B cell (primary cell): ENCODE measurements at regions not wholly inside any gene's neighbourhood (a gene's known extent, or its start where the extent isn't known, plus 50 kb on each side); places are given as distances from the start of the nearest gene placed in this dataset.

Experiments
- ATAC-seq: fragments of 200-7000 bp; cut with Tn5 transposase; one replicate; pipeline ENCODE4 v1.10.0; 2021; ENCODE audit warnings: low read depth, mild to moderate bottlenecking, moderate number of reproducible peaks, moderate library complexity
- CTCF ChIA-PET: fragments of 350-600 bp; sonication (Branson Sonifier 250); formaldehyde crosslinking; loops from one replicate; lab custom pipeline; 2021; ENCODE audit warnings: antibody characterized with exemption, inconsistent platforms; lab: Charles Lee
- POLR2A ChIA-PET: fragments of 350-600 bp; sonication (Branson Sonifier 250); formaldehyde crosslinking; loops from one replicate; lab custom pipeline; 2021; ENCODE audit warnings: antibody characterized with exemption; lab: Charles Lee
- DNase-seq: peaks from one replicate; pipeline ENCODE4 v3.0.0; 2013
- H2AFZ ChIP-seq: 2 replicates; pipeline ENCODE4 v1.6.1; 2012; ENCODE audit warnings: mild to moderate bottlenecking, low read depth, low read length; ENCODE audit not compliant: insufficient read depth, poor library complexity, severe bottlenecking
- H3K27ac ChIP-seq, 2 donors: 1 replicate in 1 of 2; 2 replicates in 1 of 2; pipeline ENCODE4 v1.5.1; 2012 to 2013; ENCODE audit warnings: low read length in 2 of 2, mild to moderate bottlenecking in 2 of 2, moderate library complexity in 1 of 2
- H3K27me3 ChIP-seq, 4 experiments: fragments of 200-600 bp in 1 of 4; sonication (generic) in 1 of 4; replicated peaks in 1 of 4; 1 replicate in 2 of 4; 2 replicates in 2 of 4; pipeline versions ENCODE4 v1.6.1 to v1.7.0; 2013 to 2016; ENCODE audit warnings: low read length in 3 of 4, mild to moderate bottlenecking in 2 of 4, mixed read lengths in 1 of 4, moderate library complexity in 1 of 4; ENCODE audit not compliant: insufficient read depth in 4 of 4, control insufficient read depth in 3 of 4; ENCODE audit errors: control extremely low read depth in 1 of 4
- H3K36me3 ChIP-seq, 2 experiments: replicated peaks in 1 of 2; 1 replicate in 1 of 2; 2 replicates in 1 of 2; pipeline versions ENCODE4 v1.6.1 to v1.7.1; 2013; ENCODE audit warnings: low read length in 1 of 2; ENCODE audit not compliant: insufficient read depth in 2 of 2, control insufficient read depth in 1 of 2; ENCODE audit errors: control extremely low read depth in 1 of 2, extremely low read depth in 1 of 2
- H3K4me1 ChIP-seq, 2 donors: fragments of 200-600 bp in 1 of 2; sonication (generic) in 1 of 2; 1 replicate in 1 of 2; 2 replicates in 1 of 2; pipeline versions ENCODE4 v1.5.1 to v1.6.1; 2013 to 2017; ENCODE audit warnings: low read length in 2 of 2; ENCODE audit not compliant: control insufficient read depth in 2 of 2, insufficient read depth in 2 of 2
- H3K4me2 ChIP-seq: replicated peaks from 2 replicates; pipeline ENCODE3; 2012; ENCODE audit warnings: mild to moderate bottlenecking, low read depth, low read length; ENCODE audit not compliant: poor library complexity, severe bottlenecking
- H3K4me3 ChIP-seq, 5 experiments: fragments of 200-600 bp in 1 of 5; sonication (generic) in 1 of 5; 1 replicate in 3 of 5; 2 replicates in 2 of 5; pipeline versions ENCODE4 v1.5.1 to v1.7.0; 2011 to 2016; ENCODE audit warnings: low read length in 4 of 5, mild to moderate bottlenecking in 4 of 5, low read depth in 2 of 5, control low read depth in 1 of 5, moderate library complexity in 1 of 5; ENCODE audit not compliant: insufficient read depth in 1 of 5; ENCODE audit errors: control extremely low read depth in 1 of 5, extremely low read depth in 1 of 5
- H3K79me2 ChIP-seq: fragments of 200-600 bp; sonication (generic); one replicate; pipeline ENCODE4 v1.6.0; 2016; ENCODE audit warnings: low read length; ENCODE audit not compliant: control insufficient read depth, insufficient read depth
- H3K9ac ChIP-seq: fragments of 200-600 bp; sonication (generic); 2 replicates; pipeline ENCODE4 v1.6.1; 2017; ENCODE audit warnings: mild to moderate bottlenecking, low read length, moderate library complexity
- H3K9me3 ChIP-seq, 3 donors: one replicate each; pipeline versions ENCODE4 v1.6.1 to v1.7.1; 2013; ENCODE audit warnings: low read length in 2 of 3; ENCODE audit not compliant: control insufficient read depth in 2 of 3, insufficient read depth in 1 of 3; ENCODE audit errors: control extremely low read depth in 1 of 3
- H4K20me1 ChIP-seq: 2 replicates; pipeline ENCODE4 v1.6.0; 2012; ENCODE audit warnings: mild to moderate bottlenecking, low read length; ENCODE audit not compliant: insufficient read depth, control insufficient read depth, poor library complexity, severe bottlenecking
- H3K27ac Mint-ChIP-seq: one replicate; pipeline ENCODE4 v1.8.0; 2021; ENCODE audit warnings: mixed read lengths
- H3K27me3 Mint-ChIP-seq: one replicate; pipeline ENCODE4 v1.8.0; 2021; ENCODE audit warnings: mixed read lengths
- H3K4me1 Mint-ChIP-seq: one replicate; pipeline ENCODE4 v1.8.0; 2021; ENCODE audit warnings: mixed read lengths
- H3K4me3 Mint-ChIP-seq: one replicate; pipeline ENCODE4 v1.8.0; 2021; ENCODE audit warnings: mixed read lengths
- H3K9me3 Mint-ChIP-seq: one replicate; pipeline ENCODE4 v1.8.0; 2022; ENCODE audit warnings: mixed read lengths; ENCODE audit not compliant: insufficient read depth
- EZH2 ChIP-seq: IDR thresholded peaks from 2 replicates; pipeline ENCODE4 v1.6.1; 2012; ENCODE audit warnings: borderline replicate concordance, low read depth, mild to moderate bottlenecking, moderate library complexity, low read length; ENCODE audit not compliant: insufficient read depth, poor library complexity, severe bottlenecking
- WGBS: methylation state at CpG from one replicate; pipeline ENCODE4 v1.1.5; 2013; ENCODE audit warnings: missing lambda C conversion rate; ENCODE audit not compliant: insufficient coverage; 5-methylcytosine and 5-hydroxymethylcytosine counted together
- intact Hi-C: fragments of 100-400 bp; cut with micrococcal nuclease; formaldehyde crosslinking; loops from one replicate; pipeline ENCODE4 v1.10.0; 2022
- TF ChIP-seq, protein P1 (sequence below): fragments of 200-600 bp; IDR thresholded peaks from one replicate; pipeline ENCODE4 v1.8.0; 2022; ENCODE audit warnings: antibody characterized with exemption, mild to moderate bottlenecking

DNA sequence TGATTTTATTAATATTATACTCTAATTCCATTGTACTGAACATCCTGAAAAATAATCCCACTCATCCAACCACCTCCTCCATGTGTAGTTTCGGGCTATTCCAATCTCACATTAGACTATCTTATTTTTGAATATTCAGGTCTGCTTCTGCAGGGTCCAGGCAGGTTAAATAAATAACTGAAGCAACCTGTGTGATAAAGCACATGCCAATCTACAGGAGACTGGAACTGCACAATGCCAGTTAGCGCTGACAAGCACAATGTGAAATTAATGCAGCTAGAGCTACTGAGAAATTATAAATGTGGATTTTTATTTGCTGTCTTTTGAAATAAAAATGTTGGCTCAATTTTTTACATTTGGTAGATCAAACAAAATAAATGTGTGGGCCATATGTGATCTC, 540.1 kb upstream of the ATXN8OS start:
- Histone ChIP-seq H4K20me1 (no peaks in the 10 kb centered on the region), H3K4me3 (no peak overlapping the region), H2AFZ (no peak overlapping the region), H3K4me2 (no peak overlapping the region), H3K4me1 (no peaks in the 10 kb centered on the region), H3K9ac (no peak overlapping the region), H3K36me3 (no peaks in the 10 kb centered on the region), H3K27ac (no peak overlapping the region), H3K9me3 (peaks cover 0 to under 1% (median 0%) of the 10 kb centered on the region in 3 donors), H3K79me2 (no peaks in the 10 kb centered on the region), H3K27me3 (no peaks in the 10 kb centered on the region)
- no peak for DNase-seq
- H3K9me3 Mint-ChIP-seq, result peaks cover 2% of the 10 kb centered on the region
- H3K4me3 Mint-ChIP-seq, result no peak overlapping the region
- ChIA-PET POLR2A (no interaction called here), CTCF (no interaction called here)
- WGBS, result 100% methylated on average over 1 of the region's 2 CpGs
- no peaks in the 10 kb centered on the region for H3K27me3 Mint-ChIP-seq
- intact Hi-C loops, result no loop called here
- H3K4me1 Mint-ChIP-seq, result no peaks in the 10 kb centered on the region
- TF ChIP-seq, protein P1, sequence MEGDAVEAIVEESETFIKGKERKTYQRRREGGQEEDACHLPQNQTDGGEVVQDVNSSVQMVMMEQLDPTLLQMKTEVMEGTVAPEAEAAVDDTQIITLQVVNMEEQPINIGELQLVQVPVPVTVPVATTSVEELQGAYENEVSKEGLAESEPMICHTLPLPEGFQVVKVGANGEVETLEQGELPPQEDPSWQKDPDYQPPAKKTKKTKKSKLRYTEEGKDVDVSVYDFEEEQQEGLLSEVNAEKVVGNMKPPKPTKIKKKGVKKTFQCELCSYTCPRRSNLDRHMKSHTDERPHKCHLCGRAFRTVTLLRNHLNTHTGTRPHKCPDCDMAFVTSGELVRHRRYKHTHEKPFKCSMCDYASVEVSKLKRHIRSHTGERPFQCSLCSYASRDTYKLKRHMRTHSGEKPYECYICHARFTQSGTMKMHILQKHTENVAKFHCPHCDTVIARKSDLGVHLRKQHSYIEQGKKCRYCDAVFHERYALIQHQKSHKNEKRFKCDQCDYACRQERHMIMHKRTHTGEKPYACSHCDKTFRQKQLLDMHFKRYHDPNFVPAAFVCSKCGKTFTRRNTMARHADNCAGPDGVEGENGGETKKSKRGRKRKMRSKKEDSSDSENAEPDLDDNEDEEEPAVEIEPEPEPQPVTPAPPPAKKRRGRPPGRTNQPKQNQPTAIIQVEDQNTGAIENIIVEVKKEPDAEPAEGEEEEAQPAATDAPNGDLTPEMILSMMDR, result no peak
- no peak for TF ChIP-seq EZH2
- ATAC-seq, result no peak
- no peak overlapping the region for H3K27ac Mint-ChIP-seq

GRCh38 chr13:69566104-69566716, 541.4 kb upstream of the ATXN8OS start:
- H3K27ac Mint-ChIP-seq, result no peak overlapping the region
- TF ChIP-seq, protein P1, result no peak
- TF ChIP-seq EZH2, result no peak
- CTCF ChIA-PET, result no interaction called here

More at GRCh38 chr13:69566104-69566716, 541.4 kb upstream of the ATXN8OS start:
- DNase-seq (no peak), ATAC-seq (no peak)
- no peaks in the 10 kb centered on the region for H4K20me1 ChIP-seq
- Mint-ChIP-seq H3K27me3 (no peaks in the 10 kb centered on the region), H3K4me3 (no peak overlapping the region), H3K4me1 (no peaks in the 10 kb centered on the region), H3K9me3 (peaks cover 2% of the 10 kb centered on the region)
- H3K27ac ChIP-seq, result no peak overlapping the region
- no peak overlapping the region for H3K9ac ChIP-seq
- peaks cover 0 to 3% (median 0%) of the 10 kb centered on the region in 3 donors for H3K9me3 ChIP-seq
- POLR2A ChIA-PET, result no interaction called here
- no peaks in the 10 kb centered on the region for H3K4me1 ChIP-seq
- WGBS, result 87% methylated on average over 3 of the region's 6 CpGs
- no peak overlapping the region for H2AFZ ChIP-seq
- H3K4me2 ChIP-seq, result no peak overlapping the region
- H3K4me3 ChIP-seq, result no peak overlapping the region
- no peaks in the 10 kb centered on the region for H3K79me2 ChIP-seq
- no peaks in the 10 kb centered on the region for H3K27me3 ChIP-seq
- no peaks in the 10 kb centered on the region for H3K36me3 ChIP-seq
- intact Hi-C loops, result no loop called here
